OCI-LY3 (cell line): ENCODE measurements at regions not wholly inside any gene's neighbourhood (a gene's known extent, or its start where the extent isn't known, plus 50 kb on each side); places are given as distances from the start of the nearest gene placed in this dataset.

Experiments used
- EZH2phosphoT487 ChIP-seq: fragments of 200-600 bp; shearing (Covaris generic); IDR thresholded peaks from 2 replicates; pipeline ENCODE4 v1.6.1; 2018; ENCODE audit warnings: antibody characterized with exemption, mixed run types, low read depth
- TF ChIP-seq, protein P1 (sequence below): fragments of 200-600, 300-600 bp; sonication (generic); IDR thresholded peaks from 2 replicates; pipeline ENCODE4 v1.5.1; 2014; ENCODE audit warnings: antibody characterized with exemption, low read length, low read depth

DNA sequence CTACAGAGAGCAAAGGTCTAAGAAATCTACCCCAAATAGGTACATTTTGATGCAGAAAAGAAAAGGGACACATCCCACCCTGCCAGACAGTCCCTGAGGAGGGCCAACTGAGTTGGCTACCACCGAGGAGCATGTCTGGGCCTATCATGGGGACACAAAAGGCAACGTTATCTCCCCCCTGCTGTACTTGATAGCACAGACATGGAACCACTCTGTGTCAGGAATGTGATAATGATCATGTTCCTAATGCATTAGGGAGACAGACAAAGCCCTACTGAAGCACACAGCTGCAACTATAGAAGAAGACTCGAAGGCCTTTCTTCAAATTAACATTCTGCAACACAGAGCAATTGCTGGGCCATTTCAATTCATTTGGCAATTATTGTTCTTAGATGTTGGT lies 84.5 kb downstream of the ENC1 start:
- TF ChIP-seq, protein P1, sequence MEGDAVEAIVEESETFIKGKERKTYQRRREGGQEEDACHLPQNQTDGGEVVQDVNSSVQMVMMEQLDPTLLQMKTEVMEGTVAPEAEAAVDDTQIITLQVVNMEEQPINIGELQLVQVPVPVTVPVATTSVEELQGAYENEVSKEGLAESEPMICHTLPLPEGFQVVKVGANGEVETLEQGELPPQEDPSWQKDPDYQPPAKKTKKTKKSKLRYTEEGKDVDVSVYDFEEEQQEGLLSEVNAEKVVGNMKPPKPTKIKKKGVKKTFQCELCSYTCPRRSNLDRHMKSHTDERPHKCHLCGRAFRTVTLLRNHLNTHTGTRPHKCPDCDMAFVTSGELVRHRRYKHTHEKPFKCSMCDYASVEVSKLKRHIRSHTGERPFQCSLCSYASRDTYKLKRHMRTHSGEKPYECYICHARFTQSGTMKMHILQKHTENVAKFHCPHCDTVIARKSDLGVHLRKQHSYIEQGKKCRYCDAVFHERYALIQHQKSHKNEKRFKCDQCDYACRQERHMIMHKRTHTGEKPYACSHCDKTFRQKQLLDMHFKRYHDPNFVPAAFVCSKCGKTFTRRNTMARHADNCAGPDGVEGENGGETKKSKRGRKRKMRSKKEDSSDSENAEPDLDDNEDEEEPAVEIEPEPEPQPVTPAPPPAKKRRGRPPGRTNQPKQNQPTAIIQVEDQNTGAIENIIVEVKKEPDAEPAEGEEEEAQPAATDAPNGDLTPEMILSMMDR: no peak
- no peak for TF ChIP-seq EZH2phosphoT487
